GM21526 (cell line): ENCODE measurements at regions not wholly inside any gene's neighbourhood (a gene's known extent, or its start where the extent isn't known, plus 50 kb on each side); places are given as distances from the start of the nearest gene placed in this dataset.
"Not testable (repeated sequence)": the region's sequence is repeated elsewhere in the genome, so short reads cannot be mapped to it uniquely, and the experiment has no call there.

ENCODE experiments used
- ATAC-seq: cut with Tn5 transposase; IDR thresholded peaks from one replicate; pipeline ENCODE4 v1.9.1; 2021; ENCODE audit warnings: moderate library complexity; ENCODE audit not compliant: unreplicated experiment, low FRiP score

GRCh38 chr2:51263951-51264350, 232.0 kb upstream of the NRXN1 start:
- no peak for ATAC-seq

GRCh38 chr2:51263101-51263500, 231.2 kb upstream of the NRXN1 start:
- ATAC-seq = not testable (repeated sequence)

- ATAC-seq = no peak
Observed at GRCh38 chr2:51258301-51258700, 226.4 kb upstream of the NRXN1 start.

GRCh38 chr2:51256736-51257135, 224.8 kb upstream of the NRXN1 start:
- ATAC-seq = no peak

GRCh38 chr2:51251356-51251755, 219.4 kb upstream of the NRXN1 start:
- ATAC-seq = no peak

GRCh38 chr2:51247252-51247805, 215.4 kb upstream of the NRXN1 start:
- no peak for ATAC-seq

GRCh38 chr2:51243892-51244535, 212.1 kb upstream of the NRXN1 start:
- no peak for ATAC-seq

- no peak for ATAC-seq
Observed at GRCh38 chr2:51237626-51238271, 205.8 kb upstream of the NRXN1 start.

- no peak for ATAC-seq
Observed at GRCh38 chr2:51232027-51232426, 200.1 kb upstream of the NRXN1 start.

- no peak for ATAC-seq
Observed at GRCh38 chr2:51231071-51231470, 199.1 kb upstream of the NRXN1 start.

- no peak for ATAC-seq
Observed at GRCh38 chr2:51225377-51225776, 193.4 kb upstream of the NRXN1 start.

GRCh38 chr2:51224790-51225189, 192.9 kb upstream of the NRXN1 start:
- ATAC-seq = no peak

GRCh38 chr2:51222106-51222505, 190.2 kb upstream of the NRXN1 start:
- no peak for ATAC-seq

GRCh38 chr2:51220606-51221005, 188.7 kb upstream of the NRXN1 start:
- ATAC-seq = no peak

GRCh38 chr2:51220080-51220479, 188.1 kb upstream of the NRXN1 start:
- no peak for ATAC-seq

GRCh38 chr2:51219468-51219867, 187.5 kb upstream of the NRXN1 start:
- no peak for ATAC-seq

- ATAC-seq = no peak
Observed at GRCh38 chr2:51218047-51218446, 186.1 kb upstream of the NRXN1 start.

- no peak for ATAC-seq
Observed at GRCh38 chr2:51213826-51214225, 181.9 kb upstream of the NRXN1 start.

- no peak for ATAC-seq
Observed at GRCh38 chr2:51212374-51212773, 180.4 kb upstream of the NRXN1 start.

- ATAC-seq = no peak
Observed at GRCh38 chr2:51208521-51208920, 176.6 kb upstream of the NRXN1 start.

- no peak for ATAC-seq
Observed at GRCh38 chr2:51201295-51201694, 169.4 kb upstream of the NRXN1 start.

- ATAC-seq = no peak
Observed at GRCh38 chr2:51194656-51195055, 162.7 kb upstream of the NRXN1 start.
